Activated CD8-positive, alpha-beta T cell treated with anti-CD3 and anti-CD28 coated beads for 36 hours (primary cell): ENCODE measurements at regions not wholly inside any gene's neighbourhood (a gene's known extent, or its start where the extent isn't known, plus 50 kb on each side); places are given as distances from the start of the nearest gene placed in this dataset.
A peak's percentile ranks its signal among the peaks of the same experiment; 100 is the strongest.
"Not testable (repeated sequence)": the region's sequence is repeated elsewhere in the genome, so short reads cannot be mapped to it uniquely, and the experiment has no call there.

Experiments
- ATAC-seq: fragments of 200-7000 bp; cut with Tn5 transposase; one replicate; pipeline ENCODE4 v1.10.0; 2021; ENCODE audit warnings: mild to moderate bottlenecking, moderate library complexity
- CTCF ChIA-PET: fragments of 350-600 bp; sonication (Branson Sonifier 250); formaldehyde crosslinking; loops from one replicate; lab custom pipeline; 2021; ENCODE audit warnings: antibody characterized with exemption; lab: Charles Lee
- POLR2A ChIA-PET: fragments of 350-600 bp; sonication (Branson Sonifier 250); formaldehyde crosslinking; loops from one replicate; lab custom pipeline; 2021; ENCODE audit warnings: antibody characterized with exemption; lab: Charles Lee
- DNase-seq: peaks from one replicate; pipeline ENCODE4 v3.0.0-alpha.2; 2020
- H3K27ac Mint-ChIP-seq: one replicate; pipeline ENCODE4 v1.8.0; 2021; ENCODE audit warnings: mild to moderate bottlenecking, mixed read lengths
- H3K27me3 Mint-ChIP-seq: one replicate; pipeline ENCODE4 v1.8.0; 2021; ENCODE audit warnings: mixed read lengths
- H3K36me3 Mint-ChIP-seq: one replicate; pipeline ENCODE4 v1.8.0; 2021; ENCODE audit warnings: low read depth, mixed read lengths
- H3K4me1 Mint-ChIP-seq: one replicate; pipeline ENCODE4 v1.8.0; 2021; ENCODE audit warnings: low read depth, mixed read lengths
- H3K4me3 Mint-ChIP-seq: one replicate; pipeline ENCODE4 v1.8.0; 2021; ENCODE audit warnings: mild to moderate bottlenecking, moderate library complexity, mixed read lengths
- H3K9me3 Mint-ChIP-seq: one replicate; pipeline ENCODE4 v1.8.0; 2021; ENCODE audit warnings: mixed read lengths
- intact Hi-C: fragments of 100-400 bp; cut with micrococcal nuclease; formaldehyde crosslinking; loops from one replicate; pipeline ENCODE4 v1.10.0; 2022

- CTCF ChIA-PET, intact Hi-C loops, H3K27ac Mint-ChIP-seq, POLR2A ChIA-PET, H3K36me3 Mint-ChIP-seq, DNase-seq, H3K4me3 Mint-ChIP-seq, H3K27me3 Mint-ChIP-seq, ATAC-seq, H3K4me1 Mint-ChIP-seq, H3K9me3 Mint-ChIP-seq: not testable (repeated sequence)
Measured at GRCh38 chr5:177847914-177848313, 65.2 kb upstream of the FAM153A start.

- POLR2A ChIA-PET, H3K4me3 Mint-ChIP-seq, CTCF ChIA-PET, intact Hi-C loops, H3K9me3 Mint-ChIP-seq, H3K4me1 Mint-ChIP-seq, H3K27me3 Mint-ChIP-seq, H3K27ac Mint-ChIP-seq, H3K36me3 Mint-ChIP-seq: not testable (repeated sequence)
- DNase-seq (peak; percentile 12), ATAC-seq (peak; percentile 71)
Measured at GRCh38 chr5:177846598-177846997, 63.9 kb upstream of the FAM153A start.

GRCh38 chr5:177845906-177846305 is 63.2 kb upstream of the FAM153A start:
- H3K36me3 Mint-ChIP-seq, DNase-seq, H3K4me1 Mint-ChIP-seq, H3K9me3 Mint-ChIP-seq, H3K4me3 Mint-ChIP-seq, H3K27me3 Mint-ChIP-seq, H3K27ac Mint-ChIP-seq, POLR2A ChIA-PET, intact Hi-C loops, ATAC-seq, CTCF ChIA-PET: not testable (repeated sequence)

- intact Hi-C loops, CTCF ChIA-PET, H3K9me3 Mint-ChIP-seq, H3K36me3 Mint-ChIP-seq, H3K27ac Mint-ChIP-seq, POLR2A ChIA-PET, H3K27me3 Mint-ChIP-seq: not testable (repeated sequence)
- ATAC-seq (peak; percentile 68), DNase-seq (peak; percentile 51)
- Mint-ChIP-seq H3K4me3 (peak overlapping the region; percentile 54), H3K4me1 (peaks cover 11% of the 10 kb centered on the region)
Measured at GRCh38 chr5:177836191-177836590, 53.5 kb upstream of the FAM153A start.
